CD14-positive monocyte (primary cell): ENCODE measurements at regions not wholly inside any gene's neighbourhood (a gene's known extent, or its start where the extent isn't known, plus 50 kb on each side); places are given as distances from the start of the nearest gene placed in this dataset.

Source experiments
- DNase-seq, 3 donors: peaks; one replicate each; pipeline ENCODE4 v3.0.0-alpha.2; 2011 to 2022
- H2AFZ ChIP-seq: 2 replicates; pipeline ENCODE4 v1.6.0; 2012; ENCODE audit warnings: mild to moderate bottlenecking, low read depth, low read length, inconsistent platforms; ENCODE audit not compliant: insufficient read depth, poor library complexity, severe bottlenecking
- H3K27ac ChIP-seq, 2 donors: 1 replicate in 1 of 2; 2 replicates in 1 of 2; pipeline ENCODE4 v1.5.1; 2012 to 2013; ENCODE audit warnings: low read length in 2 of 2, control low read depth in 1 of 2, inconsistent platforms in 1 of 2, low read depth in 1 of 2, mild to moderate bottlenecking in 1 of 2
- H3K27me3 ChIP-seq, 2 donors: one replicate each; pipeline versions ENCODE4 v1.6.0 to v1.6.1; 2011 to 2013; ENCODE audit warnings: low read length in 2 of 2; ENCODE audit not compliant: control insufficient read depth in 2 of 2, insufficient read depth in 2 of 2
- H3K36me3 ChIP-seq, 2 donors: replicated peaks in 1 of 2; 1 replicate in 1 of 2; 2 replicates in 1 of 2; pipeline versions ENCODE4 v1.5.1 to v1.6.1; 2012 to 2013; ENCODE audit warnings: low read length in 2 of 2, control low read depth in 1 of 2, inconsistent platforms in 1 of 2, mild to moderate bottlenecking in 1 of 2; ENCODE audit not compliant: insufficient read depth in 2 of 2, control insufficient read depth in 1 of 2
- H3K4me1 ChIP-seq, 2 donors: 1 replicate in 1 of 2; 2 replicates in 1 of 2; pipeline versions ENCODE4 v1.5.1 to v1.6.1; 2012 to 2013; ENCODE audit warnings: low read length in 2 of 2, control low read depth in 1 of 2, inconsistent platforms in 1 of 2, mild to moderate bottlenecking in 1 of 2, moderate library complexity in 1 of 2; ENCODE audit not compliant: insufficient read depth in 2 of 2, control insufficient read depth in 1 of 2
- H3K4me2 ChIP-seq: replicated peaks from 2 replicates; pipeline ENCODE3; 2012; ENCODE audit warnings: low read length, moderate library complexity, mild to moderate bottlenecking; ENCODE audit not compliant: poor library complexity, severe bottlenecking; ENCODE audit errors: extremely low read depth
- H3K4me3 ChIP-seq, 3 experiments: fragments of 200-600 bp in 1 of 3; sonication (generic) in 1 of 3; replicated peaks in 1 of 3; 1 replicate in 2 of 3; 2 replicates in 1 of 3; pipeline ENCODE4 v1.5.1; 2011 to 2013; ENCODE audit warnings: low read length in 3 of 3, mild to moderate bottlenecking in 3 of 3, control low read depth in 2 of 3, low read depth in 2 of 3, inconsistent platforms in 1 of 3, moderate library complexity in 1 of 3
- H3K79me2 ChIP-seq: 2 replicates; pipeline ENCODE4 v1.6.0; 2012; ENCODE audit warnings: mild to moderate bottlenecking, control low read depth, inconsistent platforms, low read length, moderate library complexity; ENCODE audit not compliant: insufficient read depth
- H3K9ac ChIP-seq: 2 replicates; pipeline ENCODE4 v1.6.0; 2017; ENCODE audit warnings: low read length, mild to moderate bottlenecking; ENCODE audit not compliant: insufficient read depth, poor library complexity, severe bottlenecking
- H3K9me3 ChIP-seq, 2 donors: replicated peaks in 1 of 2; 1 replicate in 1 of 2; 2 replicates in 1 of 2; pipeline versions ENCODE4 v1.5.1 to v1.6.1; 2012 to 2013; ENCODE audit warnings: low read length in 2 of 2, control low read depth in 1 of 2; ENCODE audit not compliant: control insufficient read depth in 1 of 2, insufficient read depth in 1 of 2
- H4K20me1 ChIP-seq: 2 replicates; pipeline ENCODE4 v1.6.0; 2012; ENCODE audit warnings: mild to moderate bottlenecking, low read length, control low read depth, moderate library complexity; ENCODE audit not compliant: insufficient read depth
- H3K27ac Mint-ChIP-seq, 7 donors: one replicate each; pipeline ENCODE4 v1.8.0; 2020; ENCODE audit warnings: mild to moderate bottlenecking in 7 of 7, mixed read lengths in 7 of 7, moderate library complexity in 6 of 7, inconsistent platforms in 2 of 7
- H3K27me3 Mint-ChIP-seq, 3 donors: one replicate each; pipeline ENCODE4 v1.8.0; 2021 to 2022; ENCODE audit warnings: low read depth in 3 of 3, mild to moderate bottlenecking in 3 of 3, mixed read lengths in 3 of 3, moderate library complexity in 3 of 3, inconsistent platforms in 1 of 3
- H3K36me3 Mint-ChIP-seq, 2 donors: one replicate each; pipeline ENCODE4 v1.8.0; 2020; ENCODE audit warnings: mixed read lengths in 2 of 2, inconsistent platforms in 1 of 2, mild to moderate bottlenecking in 1 of 2
- H3K4me1 Mint-ChIP-seq: one replicate; pipeline ENCODE4 v1.8.0; 2020; ENCODE audit warnings: mild to moderate bottlenecking, mixed read lengths
- H3K4me3 Mint-ChIP-seq, 2 donors: one replicate each; pipeline ENCODE4 v1.8.0; 2020; ENCODE audit warnings: mild to moderate bottlenecking in 2 of 2, mixed read lengths in 2 of 2, moderate library complexity in 1 of 2
- H3K9me3 Mint-ChIP-seq, 7 donors: one replicate each; pipeline ENCODE4 v1.8.0; 2020 to 2022; ENCODE audit warnings: mixed read lengths in 7 of 7, mild to moderate bottlenecking in 6 of 7, moderate library complexity in 6 of 7, inconsistent platforms in 2 of 7
- WGBS: methylation state at CpG from one replicate; pipeline ENCODE4 v1.1.5; 2013; ENCODE audit warnings: missing lambda C conversion rate; ENCODE audit not compliant: insufficient coverage; 5-methylcytosine and 5-hydroxymethylcytosine counted together
- intact Hi-C, 2 donors: fragments of 100-400 bp; cut with micrococcal nuclease; formaldehyde crosslinking; loops; one replicate each; pipeline versions ENCODE4 v1.15.0 to v1.15.1; 2023
- TF ChIP-seq, protein P1 (sequence below): fragments of 200-600 bp; IDR thresholded peaks from one replicate; pipeline ENCODE4 v1.8.0; 2022; ENCODE audit warnings: antibody characterized with exemption, mild to moderate bottlenecking

DNA sequence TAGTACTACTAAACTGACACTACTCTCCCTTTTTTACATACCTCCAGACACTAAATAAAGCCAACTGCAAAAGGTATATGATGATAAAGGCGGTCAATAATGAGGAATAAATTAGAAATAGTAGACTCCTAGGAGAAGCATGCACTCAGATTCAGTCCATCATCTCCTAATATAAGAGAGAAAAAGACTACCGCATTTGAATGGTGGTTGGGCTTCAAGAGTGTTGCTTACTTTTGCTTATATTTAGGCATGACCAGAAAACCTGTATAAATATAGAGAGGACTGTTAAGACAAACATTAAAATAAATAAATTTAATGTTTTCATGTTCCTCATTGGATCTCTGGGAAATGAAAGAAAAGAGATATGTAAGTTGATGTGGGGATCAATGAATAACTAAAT is 1137.0 kb downstream of the FAM181B start:
- WGBS = no CpG with 5 or more reads among the region's 2 CpGs
- H3K36me3 ChIP-seq = no peaks in the 10 kb centered on the region
- H3K4me1 ChIP-seq = no peaks in the 10 kb centered on the region

DNA sequence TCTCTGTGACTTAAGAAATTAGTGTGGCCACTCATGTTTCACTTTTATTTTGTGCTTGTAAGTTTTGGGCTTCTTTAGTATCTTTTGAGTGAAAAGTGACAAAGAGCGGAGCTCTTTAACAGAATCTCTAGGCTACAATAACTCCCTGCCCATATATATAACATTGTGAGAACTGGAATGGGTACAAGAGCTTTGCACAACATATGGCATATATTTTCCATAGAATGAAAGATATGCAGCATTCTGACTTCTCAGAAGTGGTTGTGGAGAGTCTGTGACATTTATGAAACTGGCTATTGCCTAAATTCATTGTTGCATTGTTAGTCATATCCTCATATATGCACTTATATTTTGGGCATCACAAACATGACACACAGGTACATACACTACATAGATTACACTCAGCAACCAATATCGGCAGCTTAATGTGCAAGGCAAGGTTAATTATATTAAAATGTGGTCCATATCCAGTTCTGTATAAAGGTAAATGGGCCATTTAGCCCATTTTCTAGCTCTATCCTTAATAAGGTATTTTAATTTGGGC is 1148.2 kb downstream of the FAM181B start:
- Mint-ChIP-seq H3K4me1 (no peaks in the 10 kb centered on the region), H3K36me3 (no peaks in the 10 kb centered on the region), H3K27me3 (no peaks in the 10 kb centered on the region), H3K9me3 (no peaks in the 10 kb centered on the region), H3K27ac (no peak overlapping the region), H3K4me3 (no peak overlapping the region)
- intact Hi-C loops = no loop called here
- TF ChIP-seq, protein P1, sequence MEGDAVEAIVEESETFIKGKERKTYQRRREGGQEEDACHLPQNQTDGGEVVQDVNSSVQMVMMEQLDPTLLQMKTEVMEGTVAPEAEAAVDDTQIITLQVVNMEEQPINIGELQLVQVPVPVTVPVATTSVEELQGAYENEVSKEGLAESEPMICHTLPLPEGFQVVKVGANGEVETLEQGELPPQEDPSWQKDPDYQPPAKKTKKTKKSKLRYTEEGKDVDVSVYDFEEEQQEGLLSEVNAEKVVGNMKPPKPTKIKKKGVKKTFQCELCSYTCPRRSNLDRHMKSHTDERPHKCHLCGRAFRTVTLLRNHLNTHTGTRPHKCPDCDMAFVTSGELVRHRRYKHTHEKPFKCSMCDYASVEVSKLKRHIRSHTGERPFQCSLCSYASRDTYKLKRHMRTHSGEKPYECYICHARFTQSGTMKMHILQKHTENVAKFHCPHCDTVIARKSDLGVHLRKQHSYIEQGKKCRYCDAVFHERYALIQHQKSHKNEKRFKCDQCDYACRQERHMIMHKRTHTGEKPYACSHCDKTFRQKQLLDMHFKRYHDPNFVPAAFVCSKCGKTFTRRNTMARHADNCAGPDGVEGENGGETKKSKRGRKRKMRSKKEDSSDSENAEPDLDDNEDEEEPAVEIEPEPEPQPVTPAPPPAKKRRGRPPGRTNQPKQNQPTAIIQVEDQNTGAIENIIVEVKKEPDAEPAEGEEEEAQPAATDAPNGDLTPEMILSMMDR = no peak
- Histone ChIP-seq H3K4me2 (no peak overlapping the region), H3K79me2 (no peaks in the 10 kb centered on the region), H3K36me3 (no peaks in the 10 kb centered on the region), H3K27ac (no peak overlapping the region), H3K4me3 (no peak overlapping the region), H3K4me1 (no peaks in the 10 kb centered on the region), H3K27me3 (no peaks in the 10 kb centered on the region), H3K9me3 (no peaks in the 10 kb centered on the region), H2AFZ (no peak overlapping the region), H3K9ac (no peak overlapping the region), H4K20me1 (no peaks in the 10 kb centered on the region)
- DNase-seq = no peak
- no CpG with 5 or more reads among the region's 2 CpGs for WGBS

More for the DNA sequence above, 1137.0 kb downstream of the FAM181B start:
- TF ChIP-seq, protein P1 = no peak
- no peaks in the 10 kb centered on the region for H3K27me3 ChIP-seq
- no peak overlapping the region for H3K27ac ChIP-seq
- H2AFZ ChIP-seq = no peak overlapping the region
- Mint-ChIP-seq H3K27ac (no peak overlapping the region), H3K9me3 (no peaks in the 10 kb centered on the region), H3K4me3 (no peak overlapping the region), H3K4me1 (no peaks in the 10 kb centered on the region), H3K27me3 (no peaks in the 10 kb centered on the region), H3K36me3 (no peaks in the 10 kb centered on the region)
- H3K79me2 ChIP-seq = no peaks in the 10 kb centered on the region
- H3K9me3 ChIP-seq = no peaks in the 10 kb centered on the region
- H3K9ac ChIP-seq = no peak overlapping the region
- intact Hi-C loops = no loop called here
- H4K20me1 ChIP-seq = no peaks in the 10 kb centered on the region
- H3K4me2 ChIP-seq = no peak overlapping the region
- H3K4me3 ChIP-seq = no peak overlapping the region
- DNase-seq = no peak
